ENCODE measurements at regions not wholly inside any gene's neighbourhood (a gene's known extent, or its start where the extent isn't known, plus 50 kb on each side); places are given as distances from the start of the nearest gene placed in this dataset.

- no peak overlapping the region for H3K4me3 ChIP-seq (ENCODE audit: low read depth, low read length)
Observed at GRCh38 chr3:72350761-72351505, 497.3 kb downstream of the SHQ1 start.

- H3K4me3 ChIP-seq (ENCODE audit: low read depth, low read length), result no peak overlapping the region
Observed at GRCh38 chr3:72348357-72348756, 499.9 kb downstream of the SHQ1 start.

GRCh38 chr3:72347819-72348319 lies 500.4 kb downstream of the SHQ1 start:
- no peak overlapping the region for H3K4me3 ChIP-seq (ENCODE audit: low read depth, low read length)

- H3K4me3 ChIP-seq (ENCODE audit: low read depth, low read length), result no peak overlapping the region
Observed at GRCh38 chr3:72346526-72346926, 501.7 kb downstream of the SHQ1 start.

- no peak overlapping the region for H3K4me3 ChIP-seq (ENCODE audit: low read depth, low read length)
Observed at GRCh38 chr3:72345980-72346379, 502.3 kb downstream of the SHQ1 start.

- H3K4me3 ChIP-seq (ENCODE audit: low read depth, low read length), result no peak overlapping the region
Observed at GRCh38 chr3:72345237-72345878, 502.9 kb downstream of the SHQ1 start.

GRCh38 chr3:72344647-72345046 lies 503.6 kb downstream of the SHQ1 start:
- no peak overlapping the region for H3K4me3 ChIP-seq (ENCODE audit: low read depth, low read length)

- H3K4me3 ChIP-seq (ENCODE audit: low read depth, low read length), result no peak overlapping the region
Observed at GRCh38 chr3:72344236-72344635, 504.0 kb downstream of the SHQ1 start.

GRCh38 chr3:72343078-72343477 lies 505.2 kb downstream of the SHQ1 start:
- H3K4me3 ChIP-seq (ENCODE audit: low read depth, low read length), result no peak overlapping the region

- no peak overlapping the region for H3K4me3 ChIP-seq (ENCODE audit: low read depth, low read length)
Observed at GRCh38 chr3:72342450-72342849, 505.8 kb downstream of the SHQ1 start.

- no peak overlapping the region for H3K4me3 ChIP-seq (ENCODE audit: low read depth, low read length)
Observed at GRCh38 chr3:72341920-72342319, 506.3 kb downstream of the SHQ1 start.

GRCh38 chr3:72341380-72341770 lies 506.9 kb downstream of the SHQ1 start:
- no peak overlapping the region for H3K4me3 ChIP-seq (ENCODE audit: low read depth, low read length)

GRCh38 chr3:72340476-72341379 lies 507.5 kb downstream of the SHQ1 start:
- H3K4me3 ChIP-seq (ENCODE audit: low read depth, low read length), result no peak overlapping the region

GRCh38 chr3:72340056-72340455 lies 508.2 kb downstream of the SHQ1 start:
- H3K4me3 ChIP-seq (ENCODE audit: low read depth, low read length), result no peak overlapping the region

- H3K4me3 ChIP-seq (ENCODE audit: low read depth, low read length), result no peak overlapping the region
Observed at GRCh38 chr3:72339670-72340030, 508.6 kb downstream of the SHQ1 start.

- H3K4me3 ChIP-seq (ENCODE audit: low read depth, low read length), result no peak overlapping the region
Observed at GRCh38 chr3:72338942-72339669, 509.1 kb downstream of the SHQ1 start.

GRCh38 chr3:72338082-72338941 lies 509.9 kb downstream of the SHQ1 start:
- H3K4me3 ChIP-seq (ENCODE audit: low read depth, low read length), result no peak overlapping the region

- no peak overlapping the region for H3K4me3 ChIP-seq (ENCODE audit: low read depth, low read length)
Observed at GRCh38 chr3:72337480-72337855, 510.8 kb downstream of the SHQ1 start.

GRCh38 chr3:72336821-72337479 lies 511.3 kb downstream of the SHQ1 start:
- H3K4me3 ChIP-seq (ENCODE audit: low read depth, low read length), result no peak overlapping the region

Measured in iPS-11a (cell line).